Bronchial epithelial cell (primary cell): ENCODE measurements at regions not wholly inside any gene's neighbourhood (a gene's known extent, or its start where the extent isn't known, plus 50 kb on each side); places are given as distances from the start of the nearest gene placed in this dataset.

ENCODE experiments used
- DNase-seq: peaks from one replicate; pipeline ENCODE4 v3.0.0-alpha.2; 2010; ENCODE audit warnings: low read depth
- FAIRE-seq: peaks from 2 replicates; lab custom pipeline; 2011; peaks lifted over from hg19 to GRCh38; lab: Jason Lieb, UNC
- H3K27me3 ChIP-seq: 2 replicates; pipeline ENCODE4 v1.5.1; 2011; ENCODE audit warnings: low read length; ENCODE audit not compliant: control insufficient read depth, insufficient read depth
- H3K36me3 ChIP-seq: 2 replicates; pipeline ENCODE4 v1.5.1; 2011; ENCODE audit warnings: low read length; ENCODE audit not compliant: control insufficient read depth, insufficient read depth
- H3K4me3 ChIP-seq: 2 replicates; pipeline ENCODE4 v1.5.1; 2011; ENCODE audit warnings: mild to moderate bottlenecking, low read depth, low read length, control low read depth
- TF ChIP-seq, protein P1 (sequence below): IDR thresholded peaks from 2 replicates; pipeline ENCODE4 v1.5.1; 2011; ENCODE audit warnings: mild to moderate bottlenecking, moderate library complexity, low read length, control low read depth, inconsistent platforms; ENCODE audit not compliant: insufficient read depth, severe bottlenecking

DNA sequence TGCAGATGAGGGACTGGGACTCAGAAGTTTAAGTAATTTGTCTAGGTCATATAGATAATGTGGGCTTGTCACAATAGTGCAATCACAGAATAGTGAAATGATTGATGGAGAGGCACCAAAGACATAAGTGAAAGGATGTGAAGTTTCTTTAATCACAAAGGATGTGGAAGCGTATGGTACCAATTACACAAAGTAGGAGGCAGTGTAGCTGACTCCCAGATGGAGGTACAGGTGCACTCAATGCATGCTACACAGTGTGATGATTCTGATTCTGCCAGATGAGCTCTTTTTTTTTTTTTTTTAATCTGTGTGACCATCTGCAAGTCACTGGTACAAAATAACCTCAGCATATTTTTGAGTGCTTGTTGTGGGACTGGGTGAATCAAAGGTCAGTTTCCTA is 411.3 kb downstream of the SPRY1 start:
- DNase-seq (no peak), FAIRE-seq (no peak)
- Histone ChIP-seq H3K27me3 (no peaks in the 10 kb centered on the region), H3K4me3 (no peak overlapping the region), H3K36me3 (no peaks in the 10 kb centered on the region)
- TF ChIP-seq, protein P1, sequence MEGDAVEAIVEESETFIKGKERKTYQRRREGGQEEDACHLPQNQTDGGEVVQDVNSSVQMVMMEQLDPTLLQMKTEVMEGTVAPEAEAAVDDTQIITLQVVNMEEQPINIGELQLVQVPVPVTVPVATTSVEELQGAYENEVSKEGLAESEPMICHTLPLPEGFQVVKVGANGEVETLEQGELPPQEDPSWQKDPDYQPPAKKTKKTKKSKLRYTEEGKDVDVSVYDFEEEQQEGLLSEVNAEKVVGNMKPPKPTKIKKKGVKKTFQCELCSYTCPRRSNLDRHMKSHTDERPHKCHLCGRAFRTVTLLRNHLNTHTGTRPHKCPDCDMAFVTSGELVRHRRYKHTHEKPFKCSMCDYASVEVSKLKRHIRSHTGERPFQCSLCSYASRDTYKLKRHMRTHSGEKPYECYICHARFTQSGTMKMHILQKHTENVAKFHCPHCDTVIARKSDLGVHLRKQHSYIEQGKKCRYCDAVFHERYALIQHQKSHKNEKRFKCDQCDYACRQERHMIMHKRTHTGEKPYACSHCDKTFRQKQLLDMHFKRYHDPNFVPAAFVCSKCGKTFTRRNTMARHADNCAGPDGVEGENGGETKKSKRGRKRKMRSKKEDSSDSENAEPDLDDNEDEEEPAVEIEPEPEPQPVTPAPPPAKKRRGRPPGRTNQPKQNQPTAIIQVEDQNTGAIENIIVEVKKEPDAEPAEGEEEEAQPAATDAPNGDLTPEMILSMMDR = no peak

DNA sequence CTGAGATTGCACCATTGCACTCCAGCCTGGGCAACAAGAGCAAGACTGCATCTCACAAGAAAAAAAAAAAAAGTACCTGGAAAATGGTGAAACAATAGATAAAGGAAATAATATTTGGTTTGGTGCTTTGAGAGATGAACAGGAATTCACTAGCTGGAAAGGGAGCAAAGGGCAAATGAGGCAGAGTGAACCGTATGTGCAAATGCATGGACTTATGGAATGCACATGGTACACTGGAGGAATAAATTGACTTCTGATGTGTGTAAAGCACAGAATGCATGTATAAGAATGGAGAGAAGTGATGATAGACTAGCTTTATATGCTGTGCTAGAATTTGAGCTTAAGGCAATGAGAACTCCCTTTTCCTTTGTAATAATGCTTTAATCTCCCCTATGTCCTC is 413.3 kb downstream of the SPRY1 start:
- Histone ChIP-seq H3K36me3 (no peaks in the 10 kb centered on the region), H3K4me3 (no peak overlapping the region), H3K27me3 (no peaks in the 10 kb centered on the region)
- TF ChIP-seq, protein P1 = no peak
- DNase-seq (no peak), FAIRE-seq (no peak)

DNA sequence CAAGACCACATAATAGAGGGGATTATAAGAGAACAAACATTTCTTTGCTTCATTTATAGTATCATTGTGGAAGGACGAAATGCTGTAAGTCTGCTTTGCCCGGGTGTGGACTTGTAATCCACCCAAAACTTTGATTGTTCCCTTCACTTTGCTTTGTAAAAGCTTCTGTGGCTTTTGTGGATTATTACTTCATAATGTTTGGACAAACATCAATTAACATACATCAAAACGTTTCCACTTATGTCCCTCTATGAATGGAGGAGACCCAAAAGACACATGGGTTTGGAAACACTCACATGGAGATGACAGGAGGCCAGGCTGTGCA is 415.4 kb downstream of the SPRY1 start:
- H3K27me3 ChIP-seq = no peaks in the 10 kb centered on the region
- no peaks in the 10 kb centered on the region for H3K36me3 ChIP-seq
- H3K4me3 ChIP-seq = no peak overlapping the region
- no peak for FAIRE-seq
- no peak for DNase-seq
- TF ChIP-seq, protein P1 = no peak

DNA sequence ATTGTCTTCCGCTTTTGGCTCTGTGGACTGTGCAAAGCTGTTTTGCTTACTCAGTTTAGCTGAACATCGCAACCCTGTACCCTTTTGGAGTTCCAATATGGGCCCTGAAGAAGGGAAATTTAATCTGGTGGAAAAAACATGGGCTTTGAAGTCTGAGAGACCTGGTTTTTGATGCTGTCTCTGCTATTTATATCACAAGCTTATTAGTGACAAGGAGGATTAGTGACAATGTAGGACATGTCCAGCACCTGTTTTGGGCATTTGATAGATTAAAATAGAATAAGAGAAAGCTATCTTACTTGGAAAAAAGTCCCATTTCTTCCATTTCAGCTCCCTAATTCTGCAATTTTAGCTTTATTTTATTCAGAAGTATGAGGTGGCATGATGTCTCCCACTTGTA is 417.3 kb downstream of the SPRY1 start:
- Histone ChIP-seq H3K36me3 (no peaks in the 10 kb centered on the region), H3K4me3 (no peak overlapping the region), H3K27me3 (no peaks in the 10 kb centered on the region)
- FAIRE-seq (no peak), DNase-seq (no peak)
- TF ChIP-seq, protein P1 = no peak

DNA sequence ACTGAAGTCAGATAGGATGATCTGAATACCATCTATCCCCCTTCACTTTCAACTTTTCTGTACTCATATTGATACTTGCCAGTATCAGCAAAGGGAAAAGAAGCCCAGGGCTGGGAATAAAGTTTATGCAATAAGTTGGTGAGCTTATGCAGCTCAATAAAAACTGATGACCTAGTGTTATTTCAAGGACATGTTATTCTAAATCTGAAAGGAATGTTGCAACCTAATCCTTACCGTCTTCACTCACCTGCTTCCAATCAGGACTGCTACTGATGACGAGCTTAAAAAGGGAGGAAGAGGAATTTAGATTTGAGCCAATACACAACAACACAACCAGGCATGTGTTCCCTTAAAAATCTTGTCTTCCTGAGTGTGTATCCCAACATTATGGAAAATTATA is 419.9 kb downstream of the SPRY1 start:
- DNase-seq = peak; percentile 17
- no peak for FAIRE-seq
- TF ChIP-seq, protein P1 = no peak
- no peaks in the 10 kb centered on the region for H3K36me3 ChIP-seq
- H3K27me3 ChIP-seq = no peaks in the 10 kb centered on the region
- no peak overlapping the region for H3K4me3 ChIP-seq

DNA sequence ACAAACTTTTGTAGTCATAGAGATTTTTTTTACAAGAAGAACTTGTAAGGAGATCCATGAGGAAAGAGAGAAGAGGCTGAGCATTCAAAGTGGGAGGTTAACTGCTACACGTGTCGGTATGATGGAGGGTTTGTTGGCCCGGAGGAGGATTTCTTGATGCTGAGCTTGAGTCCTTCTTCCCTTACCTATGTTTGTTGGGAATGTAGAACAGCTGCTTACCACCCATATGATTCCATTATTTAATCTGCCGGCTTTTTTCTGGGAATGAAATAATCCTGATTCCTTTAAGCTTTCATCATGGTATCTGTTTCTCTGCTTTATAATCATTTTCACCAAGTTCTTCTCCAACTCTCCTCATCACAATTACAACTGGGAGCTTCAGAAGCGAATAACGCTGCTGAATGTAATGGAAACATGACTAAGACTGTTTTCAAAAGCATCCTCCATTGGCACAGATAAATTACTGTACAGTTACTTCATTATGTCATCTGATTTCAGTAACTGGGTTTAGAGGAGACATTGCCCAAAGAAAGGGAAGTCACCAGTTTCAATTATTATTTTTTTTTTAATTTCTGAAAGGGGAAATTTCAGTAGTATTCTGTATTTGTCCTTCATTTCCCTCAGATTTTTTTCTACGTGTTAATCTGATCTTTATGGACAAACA is 420.6 kb downstream of the SPRY1 start:
- Histone ChIP-seq H3K36me3 (no peaks in the 10 kb centered on the region), H3K27me3 (no peaks in the 10 kb centered on the region), H3K4me3 (no peak overlapping the region)
- DNase-seq (no peak), FAIRE-seq (no peak)
- TF ChIP-seq, protein P1 = no peak
